GM12872 (cell line): ENCODE measurements at regions not wholly inside any gene's neighbourhood (a gene's known extent, or its start where the extent isn't known, plus 50 kb on each side); places are given as distances from the start of the nearest gene placed in this dataset.

Source experiments
- TF ChIP-seq, protein P1 (sequence below): IDR thresholded peaks from 3 replicates; pipeline ENCODE4 v1.5.1; 2011; ENCODE audit warnings: low read depth, mild to moderate bottlenecking, low read length, moderate library complexity; ENCODE audit not compliant: insufficient read depth

DNA sequence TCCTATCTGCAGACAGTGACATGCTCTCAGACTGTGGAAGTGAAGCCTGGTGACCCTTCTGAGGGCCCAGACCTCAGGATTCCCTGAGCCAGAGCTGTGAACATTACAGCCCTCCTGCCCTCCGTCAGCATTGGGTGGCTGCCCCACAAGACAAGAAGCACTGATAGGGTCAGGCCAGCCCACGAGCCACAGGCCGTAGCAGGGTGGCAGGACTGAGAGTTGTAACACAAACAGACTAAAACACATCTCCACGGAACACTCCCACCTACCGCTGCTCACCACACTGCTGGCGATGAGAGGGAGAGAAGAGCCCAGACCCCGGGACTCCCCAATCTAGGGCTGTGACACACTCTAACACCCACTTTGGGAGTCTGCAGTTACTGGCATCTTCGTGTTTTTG lies 264.8 kb upstream of the FSIP2 start:
- TF ChIP-seq, protein P1, sequence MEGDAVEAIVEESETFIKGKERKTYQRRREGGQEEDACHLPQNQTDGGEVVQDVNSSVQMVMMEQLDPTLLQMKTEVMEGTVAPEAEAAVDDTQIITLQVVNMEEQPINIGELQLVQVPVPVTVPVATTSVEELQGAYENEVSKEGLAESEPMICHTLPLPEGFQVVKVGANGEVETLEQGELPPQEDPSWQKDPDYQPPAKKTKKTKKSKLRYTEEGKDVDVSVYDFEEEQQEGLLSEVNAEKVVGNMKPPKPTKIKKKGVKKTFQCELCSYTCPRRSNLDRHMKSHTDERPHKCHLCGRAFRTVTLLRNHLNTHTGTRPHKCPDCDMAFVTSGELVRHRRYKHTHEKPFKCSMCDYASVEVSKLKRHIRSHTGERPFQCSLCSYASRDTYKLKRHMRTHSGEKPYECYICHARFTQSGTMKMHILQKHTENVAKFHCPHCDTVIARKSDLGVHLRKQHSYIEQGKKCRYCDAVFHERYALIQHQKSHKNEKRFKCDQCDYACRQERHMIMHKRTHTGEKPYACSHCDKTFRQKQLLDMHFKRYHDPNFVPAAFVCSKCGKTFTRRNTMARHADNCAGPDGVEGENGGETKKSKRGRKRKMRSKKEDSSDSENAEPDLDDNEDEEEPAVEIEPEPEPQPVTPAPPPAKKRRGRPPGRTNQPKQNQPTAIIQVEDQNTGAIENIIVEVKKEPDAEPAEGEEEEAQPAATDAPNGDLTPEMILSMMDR: no peak

DNA sequence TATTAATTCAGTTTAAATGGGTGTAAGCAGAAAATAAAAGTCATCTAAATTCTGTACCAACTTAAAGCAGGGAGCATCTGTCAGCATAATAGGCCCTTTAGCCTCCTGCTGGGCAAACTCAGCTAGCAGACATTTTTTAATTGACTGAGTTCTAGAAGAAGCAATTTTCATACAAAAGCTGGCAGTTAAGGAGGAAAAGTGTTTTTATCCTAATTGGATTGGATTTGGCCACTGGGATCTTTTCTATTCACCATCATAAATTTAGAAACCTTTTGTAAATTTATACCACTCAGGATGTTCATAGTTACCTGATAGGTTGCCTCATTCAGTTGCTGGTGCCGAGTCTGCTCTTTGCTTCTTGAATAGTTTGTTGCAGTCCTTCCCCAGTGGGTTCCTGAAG lies 262.7 kb upstream of the FSIP2 start:
- TF ChIP-seq, protein P1: no peak

DNA sequence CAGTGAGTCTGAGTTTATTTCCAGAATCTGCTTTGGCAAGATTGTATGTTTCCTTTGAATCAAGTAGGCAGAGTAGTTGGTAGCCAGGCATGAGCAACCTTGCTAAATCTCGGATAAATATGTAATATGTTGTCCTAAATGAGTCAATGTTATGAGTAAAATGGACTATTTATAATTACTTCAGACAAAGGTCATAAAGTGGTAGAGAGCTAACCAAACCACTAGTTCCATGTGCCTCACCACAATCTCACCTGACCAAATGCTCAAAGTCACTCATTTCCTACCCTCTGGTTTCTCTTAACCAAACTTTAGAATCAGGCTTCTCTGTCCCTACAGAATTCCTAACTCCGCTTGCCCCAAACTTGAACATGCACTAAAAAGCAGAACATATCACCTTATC lies 261.2 kb upstream of the FSIP2 start:
- TF ChIP-seq, protein P1: no peak

- TF ChIP-seq, protein P1: no peak
Observed at GRCh38 chr2:185484602-185485001, 254.0 kb upstream of the FSIP2 start.

DNA sequence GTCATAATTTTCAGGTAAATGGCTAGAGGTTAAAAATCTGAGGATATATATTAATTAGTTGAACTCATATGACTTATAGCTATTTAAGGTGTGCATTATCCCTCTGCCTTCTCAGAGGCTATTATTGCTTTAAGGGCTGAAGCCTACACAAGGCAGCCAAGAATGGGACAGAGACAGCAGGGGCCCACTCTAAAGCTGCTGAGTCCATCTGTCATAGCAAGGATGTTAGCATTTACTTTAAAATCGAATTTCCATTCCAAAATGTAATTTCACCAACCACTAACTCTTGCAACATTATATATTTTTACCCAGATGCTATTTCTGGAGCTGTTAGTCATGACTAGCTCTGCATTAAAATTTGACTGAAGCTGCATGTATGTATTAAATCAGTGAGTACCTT lies 236.3 kb upstream of the FSIP2 start:
- TF ChIP-seq, protein P1: no peak

GRCh38 chr2:185507719-185508118 lies 230.9 kb upstream of the FSIP2 start:
- TF ChIP-seq, protein P1: no peak

- TF ChIP-seq, protein P1: no peak
Observed at GRCh38 chr2:185510060-185510459, 228.5 kb upstream of the FSIP2 start.

- TF ChIP-seq, protein P1: no peak
Observed at GRCh38 chr2:185511925-185512324, 226.7 kb upstream of the FSIP2 start.
